HG03280 (cell line): ENCODE measurements at regions not wholly inside any gene's neighbourhood (a gene's known extent, or its start where the extent isn't known, plus 50 kb on each side); places are given as distances from the start of the nearest gene placed in this dataset.
A peak's percentile ranks its signal among the peaks of the same experiment; 100 is the strongest.

ENCODE experiments used
- ATAC-seq: cut with Tn5 transposase; IDR thresholded peaks from one replicate; pipeline ENCODE4 v1.9.1; 2021; ENCODE audit warnings: mild to moderate bottlenecking, moderate library complexity; ENCODE audit not compliant: unreplicated experiment

- no peak for ATAC-seq
These were observed 232.0 kb downstream of the SNCA start for GRCh38 chr4:89604951-89605350.

GRCh38 chr4:89599026-89599425 lies 237.9 kb downstream of the SNCA start:
- no peak for ATAC-seq

GRCh38 chr4:89598602-89599001 lies 238.4 kb downstream of the SNCA start:
- ATAC-seq, result no peak

- no peak for ATAC-seq
These were observed 241.7 kb downstream of the SNCA start for GRCh38 chr4:89595125-89595789.

- ATAC-seq, result no peak
These were observed 246.8 kb downstream of the SNCA start for GRCh38 chr4:89590128-89590527.

- no peak for ATAC-seq
These were observed 248.5 kb downstream of the SNCA start for GRCh38 chr4:89588421-89588820.

- ATAC-seq, result no peak
These were observed 249.6 kb downstream of the SNCA start for GRCh38 chr4:89587364-89587763.

GRCh38 chr4:89586864-89587263 lies 250.1 kb downstream of the SNCA start:
- no peak for ATAC-seq

- ATAC-seq, result no peak
These were observed 250.6 kb downstream of the SNCA start for GRCh38 chr4:89586318-89586717.

- no peak for ATAC-seq
These were observed 254.0 kb downstream of the SNCA start for GRCh38 chr4:89582756-89583505.

- ATAC-seq, result no peak
These were observed 257.2 kb downstream of the SNCA start for GRCh38 chr4:89579771-89580170.

- ATAC-seq, result no peak
These were observed 260.7 kb downstream of the SNCA start for GRCh38 chr4:89576246-89576645.

GRCh38 chr4:89575840-89576239 lies 261.1 kb downstream of the SNCA start:
- ATAC-seq, result no peak

GRCh38 chr4:89574176-89574575 lies 262.8 kb downstream of the SNCA start:
- ATAC-seq, result no peak

- no peak for ATAC-seq
These were observed 263.3 kb downstream of the SNCA start for GRCh38 chr4:89573656-89574055.

- ATAC-seq, result no peak
These were observed 264.6 kb downstream of the SNCA start for GRCh38 chr4:89572224-89572858.

- no peak for ATAC-seq
These were observed 263.3 kb upstream of the GPRIN3 start for GRCh38 chr4:89570931-89571330.

GRCh38 chr4:89567936-89568335 lies 260.3 kb upstream of the GPRIN3 start:
- no peak for ATAC-seq

- peak; percentile 54 for ATAC-seq
These were observed 255.8 kb upstream of the GPRIN3 start for GRCh38 chr4:89563431-89563830.

- no peak for ATAC-seq
These were observed 255.1 kb upstream of the GPRIN3 start for GRCh38 chr4:89562746-89563145.

- ATAC-seq, result no peak
These were observed 253.4 kb upstream of the GPRIN3 start for GRCh38 chr4:89561048-89561447.

GRCh38 chr4:89558147-89558546 lies 250.5 kb upstream of the GPRIN3 start:
- ATAC-seq, result no peak
